Large intestine (tissue), 3 donors: ENCODE measurements at regions not wholly inside any gene's neighbourhood (a gene's known extent, or its start where the extent isn't known, plus 50 kb on each side); places are given as distances from the start of the nearest gene placed in this dataset.

Experiments
- DNase-seq, 2 donors: peaks; one replicate each; pipeline versions ENCODE4 v3.0.0 to v3.0.0-alpha.2; 2013
- H3K27ac ChIP-seq: one replicate; pipeline ENCODE4 v1.5.1; 2013; ENCODE audit warnings: low read length
- H3K27me3 ChIP-seq: 2 replicates; pipeline ENCODE4 v1.6.1; 2013; ENCODE audit warnings: low read length; ENCODE audit not compliant: control insufficient read depth, insufficient read depth
- H3K36me3 ChIP-seq: 2 replicates; pipeline ENCODE4 v1.6.1; 2013; ENCODE audit warnings: low read length; ENCODE audit not compliant: control insufficient read depth, insufficient read depth
- H3K4me1 ChIP-seq: one replicate; pipeline ENCODE4 v1.6.1; 2013; ENCODE audit warnings: low read length; ENCODE audit not compliant: control insufficient read depth, insufficient read depth
- H3K4me3 ChIP-seq: one replicate; pipeline ENCODE4 v1.5.1; 2013; ENCODE audit warnings: low read length
- H3K9me3 ChIP-seq: one replicate; pipeline ENCODE4 v1.6.1; 2013; ENCODE audit warnings: mild to moderate bottlenecking, low read depth, low read length, moderate library complexity; ENCODE audit not compliant: control insufficient read depth
- WGBS: methylation state at CpG from one replicate; pipeline ENCODE4 v1.1.5; 2013; ENCODE audit warnings: low lambda C conversion rate; ENCODE audit not compliant: insufficient coverage; 5-methylcytosine and 5-hydroxymethylcytosine counted together

DNA sequence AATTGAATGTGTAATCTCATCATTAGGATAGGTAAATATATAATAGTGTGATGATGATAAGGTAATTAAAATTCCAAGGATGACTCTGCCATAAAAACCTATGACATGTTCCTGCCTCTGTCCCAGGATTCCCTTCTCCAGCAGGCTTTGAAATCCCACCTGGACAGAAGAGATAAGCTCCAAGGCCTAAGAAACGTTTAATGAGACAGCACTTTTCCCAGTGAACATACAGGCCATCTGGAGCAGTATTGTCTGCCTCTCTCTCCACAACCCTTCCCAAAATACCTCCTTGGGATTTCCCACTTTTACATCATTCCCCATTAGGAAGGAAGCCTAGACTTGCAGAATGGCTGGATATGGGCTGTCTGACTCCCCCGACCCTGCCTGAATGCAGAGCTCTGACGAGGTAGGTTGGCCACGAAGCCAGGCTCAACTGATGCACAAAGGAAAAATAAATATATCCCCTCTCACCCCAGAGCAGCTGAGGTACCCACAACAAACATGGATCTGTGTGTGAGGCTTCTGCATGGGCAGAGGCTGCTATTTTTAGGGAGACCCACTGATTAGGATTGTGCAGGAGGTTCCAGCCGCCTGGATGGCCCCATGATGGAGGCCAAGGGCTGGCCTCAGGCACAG is 71.0 kb downstream of the TMPRSS5 start:
- Histone ChIP-seq H3K9me3 (peaks cover 2% of the 10 kb centered on the region), H3K4me1 (no peaks in the 10 kb centered on the region), H3K27ac (no peak overlapping the region), H3K27me3 (no peaks in the 10 kb centered on the region), H3K4me3 (no peak overlapping the region), H3K36me3 (no peaks in the 10 kb centered on the region)
- WGBS = no CpG with 5 or more reads among the region's 5 CpGs
- DNase-seq = no peak

DNA sequence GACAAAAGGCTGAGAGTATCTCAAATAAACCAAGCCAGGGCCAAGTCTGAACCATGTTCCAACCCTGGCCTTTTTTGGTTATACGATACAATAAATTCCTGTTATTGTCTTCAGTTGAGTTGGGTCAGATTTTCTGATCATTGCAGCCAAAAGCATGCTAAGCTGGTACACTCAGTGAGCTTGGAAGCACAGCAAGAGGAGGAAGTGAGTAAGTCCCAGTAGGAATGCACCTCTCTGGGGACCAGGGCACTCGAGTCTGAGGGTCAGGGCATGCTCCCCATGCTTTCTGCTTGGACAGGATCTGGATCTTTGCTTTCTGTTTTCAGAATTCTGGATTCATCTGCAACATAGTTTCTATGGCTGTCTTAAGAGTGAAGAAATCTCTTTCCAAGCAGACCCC is 73.1 kb downstream of the TMPRSS5 start:
- H3K9me3 ChIP-seq = peaks cover 2% of the 10 kb centered on the region
- no peaks in the 10 kb centered on the region for H3K4me1 ChIP-seq
- WGBS = no CpG with 5 or more reads among the region's 2 CpGs
- no peak overlapping the region for H3K27ac ChIP-seq
- H3K27me3 ChIP-seq = peaks cover 3% of the 10 kb centered on the region
- H3K4me3 ChIP-seq = no peak overlapping the region
- no peaks in the 10 kb centered on the region for H3K36me3 ChIP-seq
- DNase-seq = no peak

GRCh38 chr11:113629562-113629961 is 76.5 kb downstream of the TMPRSS5 start:
- Histone ChIP-seq H3K36me3 (no peaks in the 10 kb centered on the region), H3K27me3 (peaks cover 3% of the 10 kb centered on the region), H3K4me3 (no peak overlapping the region), H3K9me3 (no peaks in the 10 kb centered on the region), H3K4me1 (no peaks in the 10 kb centered on the region), H3K27ac (no peak overlapping the region)
- DNase-seq = no peak
- 92% methylated on average over 2 of the region's 8 CpGs for WGBS

- Histone ChIP-seq H3K4me1 (no peaks in the 10 kb centered on the region), H3K36me3 (no peaks in the 10 kb centered on the region), H3K27ac (no peak overlapping the region), H3K27me3 (peaks cover 3% of the 10 kb centered on the region), H3K4me3 (no peak overlapping the region), H3K9me3 (no peaks in the 10 kb centered on the region)
- no peak for DNase-seq
- no CpG with 5 or more reads among the region's 2 CpGs for WGBS
Measured at GRCh38 chr11:113628912-113629311, 77.2 kb downstream of the TMPRSS5 start.

DNA sequence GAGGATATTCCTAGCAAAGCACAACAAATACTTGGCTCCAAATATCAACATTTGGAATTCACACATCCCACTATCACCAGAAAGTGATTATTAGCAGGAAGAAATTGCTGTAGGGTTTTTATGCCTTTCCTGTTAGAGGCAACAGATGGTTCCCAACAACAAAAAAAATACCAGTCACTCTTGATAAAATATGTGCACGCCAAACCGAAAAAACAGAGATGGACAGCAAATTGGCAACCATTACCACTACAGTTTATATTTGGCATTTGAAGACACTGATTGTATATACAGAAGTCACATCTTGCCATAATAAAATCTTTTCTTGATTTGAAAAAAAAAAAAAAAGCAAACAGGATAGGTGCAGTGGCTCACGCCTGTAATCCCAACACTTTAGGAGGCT is 78.2 kb downstream of the TMPRSS5 start:
- 94% methylated on average over 2 of the region's 3 CpGs for WGBS
- H3K9me3 ChIP-seq = no peaks in the 10 kb centered on the region
- H3K4me3 ChIP-seq = no peak overlapping the region
- H3K27ac ChIP-seq = no peak overlapping the region
- no peak for DNase-seq
- H3K27me3 ChIP-seq = peaks cover 3% of the 10 kb centered on the region
- H3K36me3 ChIP-seq = no peaks in the 10 kb centered on the region
- no peaks in the 10 kb centered on the region for H3K4me1 ChIP-seq

DNA sequence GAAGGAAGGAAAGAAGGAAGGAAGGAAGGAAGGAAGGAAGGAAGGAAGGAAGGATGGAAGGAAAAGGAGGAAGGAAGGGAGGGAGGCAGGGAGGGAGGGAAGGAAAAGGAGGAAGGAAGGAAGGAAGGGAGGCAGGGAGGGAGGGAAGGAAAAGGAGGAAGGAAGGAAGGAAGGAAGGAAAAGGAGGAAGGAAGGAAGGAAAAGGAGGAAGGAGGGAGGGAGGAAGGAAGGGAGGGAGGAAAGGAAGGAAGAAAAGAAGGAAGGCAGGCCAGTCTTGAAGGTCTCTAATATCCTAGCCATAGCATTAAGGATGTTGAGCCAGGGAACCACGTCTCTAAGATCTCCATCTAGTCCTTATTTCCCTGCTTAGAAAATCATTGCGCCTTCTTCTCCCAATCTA is 78.8 kb downstream of the TMPRSS5 start:
- Histone ChIP-seq H3K9me3 (no peaks in the 10 kb centered on the region), H3K36me3 (no peaks in the 10 kb centered on the region), H3K27ac (no peak overlapping the region), H3K4me1 (no peaks in the 10 kb centered on the region), H3K27me3 (peaks cover 3% of the 10 kb centered on the region), H3K4me3 (no peak overlapping the region)
- DNase-seq = no peak
- WGBS = 83% methylated on average over 2 of the region's 2 CpGs

GRCh38 chr11:113626736-113627135 is 79.4 kb downstream of the TMPRSS5 start:
- Histone ChIP-seq H3K27me3 (peaks cover 3% of the 10 kb centered on the region), H3K36me3 (no peaks in the 10 kb centered on the region), H3K4me1 (no peaks in the 10 kb centered on the region), H3K9me3 (no peaks in the 10 kb centered on the region), H3K4me3 (no peak overlapping the region), H3K27ac (no peak overlapping the region)
- no CpG with 5 or more reads among the region's 2 CpGs for WGBS
- no peak for DNase-seq

DNA sequence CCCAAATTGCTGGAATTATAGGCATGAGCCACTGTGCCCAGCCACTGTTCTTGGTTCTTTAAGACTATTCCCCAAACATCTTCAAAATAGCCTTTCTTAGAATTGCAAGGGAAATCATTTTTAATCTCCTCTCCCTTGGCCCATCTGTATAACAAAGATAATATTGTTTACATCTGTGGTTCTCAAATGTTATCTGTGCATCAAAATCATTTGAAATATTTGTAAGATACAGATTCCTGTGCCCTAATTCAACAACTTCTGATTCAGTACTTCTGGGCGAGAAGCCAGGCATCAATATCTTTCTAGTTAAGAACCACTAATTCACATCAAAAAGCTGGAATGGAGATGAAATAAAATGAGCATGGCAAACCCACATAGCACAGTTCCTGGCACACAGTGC is 83.0 kb downstream of the TMPRSS5 start:
- Histone ChIP-seq H3K4me3 (no peak overlapping the region), H3K4me1 (no peaks in the 10 kb centered on the region), H3K9me3 (no peaks in the 10 kb centered on the region), H3K27me3 (no peaks in the 10 kb centered on the region), H3K36me3 (no peaks in the 10 kb centered on the region), H3K27ac (no peak overlapping the region)
- WGBS = no CpG with 5 or more reads among the region's 1 CpG
- DNase-seq = no peak

GRCh38 chr11:113618360-113618759 is 87.7 kb downstream of the TMPRSS5 start:
- Histone ChIP-seq H3K27me3 (no peaks in the 10 kb centered on the region), H3K4me3 (no peak overlapping the region), H3K4me1 (no peaks in the 10 kb centered on the region), H3K27ac (no peak overlapping the region), H3K9me3 (no peaks in the 10 kb centered on the region), H3K36me3 (no peaks in the 10 kb centered on the region)
- WGBS = 83% methylated on average over 1 of the region's 2 CpGs
- no peak for DNase-seq

DNA sequence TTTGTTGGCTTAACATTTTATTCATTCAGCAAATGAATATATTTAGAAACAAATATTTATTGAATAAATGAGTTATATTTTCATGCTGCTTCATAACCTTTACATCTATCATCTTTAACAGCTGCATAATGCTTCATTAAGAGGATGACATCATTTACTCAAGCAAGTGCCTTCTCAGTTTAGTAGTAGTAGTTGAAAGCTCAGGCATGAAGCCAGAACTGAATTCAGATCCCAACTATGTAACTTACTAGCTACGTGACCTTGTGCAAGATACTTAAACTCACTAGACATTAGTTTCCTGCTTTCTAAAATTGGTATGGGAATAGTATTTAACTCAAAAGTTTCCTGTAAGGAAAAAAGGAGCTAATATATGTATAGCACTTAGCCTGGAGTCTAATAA is 90.3 kb downstream of the TMPRSS5 start:
- no peak for DNase-seq

DNA sequence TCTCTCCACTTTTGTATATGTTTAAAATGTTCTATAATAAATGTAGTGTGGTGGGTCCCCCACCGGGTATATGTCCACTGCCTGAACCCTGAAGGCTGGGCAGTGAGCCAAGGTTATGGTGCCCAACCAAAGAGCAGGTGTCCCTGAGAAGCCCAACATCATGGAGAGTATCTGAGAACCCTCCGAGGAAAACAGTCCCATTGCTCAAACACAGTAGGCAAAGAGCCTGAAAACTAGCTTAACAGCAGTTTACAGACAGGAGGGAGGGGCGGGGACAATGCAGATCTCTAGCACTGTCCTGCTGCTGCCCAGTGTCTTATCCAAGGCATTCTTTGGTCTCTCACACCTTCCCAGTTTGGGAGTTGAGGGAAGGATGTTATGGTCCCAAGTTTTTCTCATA is 91.0 kb downstream of the TMPRSS5 start:
- no CpG with 5 or more reads among the region's 3 CpGs for WGBS
- H3K27me3 ChIP-seq = no peaks in the 10 kb centered on the region
- no peaks in the 10 kb centered on the region for H3K4me1 ChIP-seq
- no peak for DNase-seq
- no peaks in the 10 kb centered on the region for H3K36me3 ChIP-seq
- H3K4me3 ChIP-seq = no peak overlapping the region
- no peak overlapping the region for H3K27ac ChIP-seq
- no peaks in the 10 kb centered on the region for H3K9me3 ChIP-seq

More for the DNA sequence above, 90.3 kb downstream of the TMPRSS5 start:
- H3K4me3 ChIP-seq = no peak overlapping the region
- no peaks in the 10 kb centered on the region for H3K9me3 ChIP-seq
- no peaks in the 10 kb centered on the region for H3K36me3 ChIP-seq
- H3K4me1 ChIP-seq = no peaks in the 10 kb centered on the region
- no peaks in the 10 kb centered on the region for H3K27me3 ChIP-seq
- WGBS = no CpG with 5 or more reads among the region's 1 CpG
- H3K27ac ChIP-seq = no peak overlapping the region
